Astrocyte (in vitro differentiated cells and primary cell): ENCODE measurements at regions not wholly inside any gene's neighbourhood (a gene's known extent, or its start where the extent isn't known, plus 50 kb on each side); places are given as distances from the start of the nearest gene placed in this dataset.

Experiments used
- DNase-seq: peaks from one replicate; pipeline ENCODE4 v3.0.0-alpha.2; 2010; ENCODE audit warnings: low read depth
- FAIRE-seq: peaks from 2 replicates; lab custom pipeline; 2011; peaks lifted over from hg19 to GRCh38; lab: Jason Lieb, UNC
- H2AFZ ChIP-seq: 2 replicates; pipeline ENCODE4 v1.6.0; 2012; ENCODE audit warnings: low read depth, low read length, inconsistent platforms
- H3K27ac ChIP-seq: 2 replicates; pipeline ENCODE4 v1.5.1; 2011; ENCODE audit warnings: low read depth, low read length, inconsistent platforms
- H3K27me3 ChIP-seq: 2 replicates; pipeline ENCODE4 v1.6.0; 2011; ENCODE audit warnings: low read length, inconsistent platforms; ENCODE audit not compliant: insufficient read depth
- H3K36me3 ChIP-seq: 2 replicates; pipeline ENCODE4 v1.5.1; 2011; ENCODE audit warnings: low read length, inconsistent platforms; ENCODE audit not compliant: insufficient read depth
- H3K4me1 ChIP-seq: 2 replicates; pipeline ENCODE4 v1.5.1; 2011; ENCODE audit warnings: low read length, inconsistent platforms; ENCODE audit not compliant: insufficient read depth
- H3K4me2 ChIP-seq: 2 replicates; pipeline ENCODE4 v1.6.0; 2012; ENCODE audit warnings: low read length, inconsistent platforms
- H3K4me3 ChIP-seq: 2 replicates; pipeline ENCODE4 v1.5.1; 2011; ENCODE audit warnings: low read depth, mild to moderate bottlenecking, low read length, inconsistent platforms; ENCODE audit not compliant: insufficient read depth
- H3K79me2 ChIP-seq: 2 replicates; pipeline ENCODE4 v1.6.0; 2012; ENCODE audit warnings: mild to moderate bottlenecking, low read length, inconsistent platforms; ENCODE audit not compliant: insufficient read depth
- H3K9ac ChIP-seq: 2 replicates; pipeline ENCODE4 v1.6.0; 2012; ENCODE audit warnings: mild to moderate bottlenecking, low read length, inconsistent platforms
- H3K9me3 ChIP-seq: 2 replicates; pipeline ENCODE4 v1.5.1; 2012; ENCODE audit warnings: low read depth, mild to moderate bottlenecking, low read length, inconsistent platforms; ENCODE audit not compliant: insufficient read depth
- H4K20me1 ChIP-seq: 2 replicates; pipeline ENCODE4 v1.6.0; 2012; ENCODE audit warnings: low read length, inconsistent platforms; ENCODE audit not compliant: insufficient read depth
- H3K27ac Mint-ChIP-seq: one replicate; pipeline ENCODE4 v1.8.0; 2021; ENCODE audit warnings: mild to moderate bottlenecking, mixed read lengths; ENCODE audit not compliant: unreplicated experiment
- H3K27me3 Mint-ChIP-seq: one replicate; pipeline ENCODE4 v1.8.0; 2021; ENCODE audit warnings: low read depth, mixed read lengths; ENCODE audit not compliant: unreplicated experiment
- H3K36me3 Mint-ChIP-seq: one replicate; pipeline ENCODE4 v1.8.0; 2021; ENCODE audit warnings: low read depth, mixed read lengths; ENCODE audit not compliant: unreplicated experiment
- H3K4me1 Mint-ChIP-seq: one replicate; pipeline ENCODE4 v1.8.0; 2021; ENCODE audit warnings: low read depth, mixed read lengths; ENCODE audit not compliant: unreplicated experiment
- H3K4me3 Mint-ChIP-seq: one replicate; pipeline ENCODE4 v1.8.0; 2021; ENCODE audit warnings: mild to moderate bottlenecking, moderate library complexity, mixed read lengths; ENCODE audit not compliant: unreplicated experiment
- H3K9me3 Mint-ChIP-seq: one replicate; pipeline ENCODE4 v1.8.0; 2021; ENCODE audit warnings: mild to moderate bottlenecking, mixed read lengths; ENCODE audit not compliant: unreplicated experiment
- EZH2 ChIP-seq: IDR thresholded peaks from 2 replicates; pipeline ENCODE4 v1.6.1; 2012; ENCODE audit warnings: mild to moderate bottlenecking, low read length, inconsistent platforms; ENCODE audit not compliant: insufficient read depth
- TF ChIP-seq, protein P1 (sequence below): IDR thresholded peaks from 2 replicates; pipeline ENCODE4 v1.5.1; 2011; ENCODE audit warnings: low read depth, mild to moderate bottlenecking, inconsistent platforms, low read length, moderate library complexity; ENCODE audit not compliant: insufficient read depth

DNA sequence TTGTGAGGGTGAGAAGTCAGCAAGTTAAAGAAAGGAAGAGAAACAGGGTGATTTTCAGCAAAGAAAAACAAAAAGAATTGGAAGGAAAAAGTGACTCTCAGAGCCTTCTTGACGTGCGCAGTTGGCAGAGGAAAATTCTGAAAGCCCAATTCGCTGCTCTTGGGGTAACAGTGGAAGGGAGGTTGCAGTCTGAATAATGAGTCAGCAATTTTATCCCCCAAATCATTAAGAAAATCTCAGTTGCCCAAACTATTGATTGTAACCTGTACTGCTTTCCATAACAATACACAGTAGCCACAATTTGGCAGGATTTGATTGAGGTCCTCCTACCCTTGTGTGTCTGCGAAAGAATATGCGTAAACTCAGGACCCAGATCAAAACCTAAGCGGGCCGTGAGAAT is 309.1 kb downstream of the EMP1 start:
- Histone ChIP-seq H4K20me1 (no peaks in the 10 kb centered on the region), H3K9ac (no peak overlapping the region), H3K4me2 (no peak overlapping the region), H3K27ac (no peak overlapping the region), H3K4me3 (no peak overlapping the region), H3K27me3 (no peaks in the 10 kb centered on the region), H3K4me1 (peaks cover 9% of the 10 kb centered on the region), H3K9me3 (no peaks in the 10 kb centered on the region), H2AFZ (no peak overlapping the region), H3K36me3 (no peaks in the 10 kb centered on the region), H3K79me2 (no peaks in the 10 kb centered on the region)
- Mint-ChIP-seq H3K36me3 (no peaks in the 10 kb centered on the region), H3K9me3 (no peaks in the 10 kb centered on the region), H3K27ac (no peak overlapping the region), H3K4me1 (peaks cover 7% of the 10 kb centered on the region), H3K27me3 (no peaks in the 10 kb centered on the region), H3K4me3 (no peak overlapping the region)
- DNase-seq (no peak), FAIRE-seq (no peak)
- TF ChIP-seq, protein P1, sequence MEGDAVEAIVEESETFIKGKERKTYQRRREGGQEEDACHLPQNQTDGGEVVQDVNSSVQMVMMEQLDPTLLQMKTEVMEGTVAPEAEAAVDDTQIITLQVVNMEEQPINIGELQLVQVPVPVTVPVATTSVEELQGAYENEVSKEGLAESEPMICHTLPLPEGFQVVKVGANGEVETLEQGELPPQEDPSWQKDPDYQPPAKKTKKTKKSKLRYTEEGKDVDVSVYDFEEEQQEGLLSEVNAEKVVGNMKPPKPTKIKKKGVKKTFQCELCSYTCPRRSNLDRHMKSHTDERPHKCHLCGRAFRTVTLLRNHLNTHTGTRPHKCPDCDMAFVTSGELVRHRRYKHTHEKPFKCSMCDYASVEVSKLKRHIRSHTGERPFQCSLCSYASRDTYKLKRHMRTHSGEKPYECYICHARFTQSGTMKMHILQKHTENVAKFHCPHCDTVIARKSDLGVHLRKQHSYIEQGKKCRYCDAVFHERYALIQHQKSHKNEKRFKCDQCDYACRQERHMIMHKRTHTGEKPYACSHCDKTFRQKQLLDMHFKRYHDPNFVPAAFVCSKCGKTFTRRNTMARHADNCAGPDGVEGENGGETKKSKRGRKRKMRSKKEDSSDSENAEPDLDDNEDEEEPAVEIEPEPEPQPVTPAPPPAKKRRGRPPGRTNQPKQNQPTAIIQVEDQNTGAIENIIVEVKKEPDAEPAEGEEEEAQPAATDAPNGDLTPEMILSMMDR, result no peak
- TF ChIP-seq EZH2, result no peak

DNA sequence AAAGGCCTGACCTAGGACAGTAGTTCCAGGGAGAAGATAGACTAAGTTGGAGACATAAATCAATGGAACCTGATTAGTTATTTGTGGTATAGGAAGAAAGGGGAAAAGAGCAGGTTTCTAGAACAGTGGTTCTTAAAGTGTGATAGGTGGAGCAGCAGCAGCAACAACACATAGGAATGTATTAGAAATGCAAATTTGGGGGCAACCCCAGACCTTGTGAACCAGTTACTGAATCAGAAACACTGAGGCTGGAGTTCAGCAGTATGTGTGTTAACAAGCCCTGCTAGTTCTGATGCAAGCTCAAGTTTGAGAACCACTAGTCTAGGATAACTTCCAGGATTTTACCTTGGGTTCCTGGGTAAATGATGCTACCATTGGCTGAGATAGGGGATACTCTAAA is 308.7 kb downstream of the EMP1 start:
- FAIRE-seq, result no peak
- H3K9me3 Mint-ChIP-seq, result no peaks in the 10 kb centered on the region
- H3K27ac ChIP-seq, result no peak overlapping the region

DNA sequence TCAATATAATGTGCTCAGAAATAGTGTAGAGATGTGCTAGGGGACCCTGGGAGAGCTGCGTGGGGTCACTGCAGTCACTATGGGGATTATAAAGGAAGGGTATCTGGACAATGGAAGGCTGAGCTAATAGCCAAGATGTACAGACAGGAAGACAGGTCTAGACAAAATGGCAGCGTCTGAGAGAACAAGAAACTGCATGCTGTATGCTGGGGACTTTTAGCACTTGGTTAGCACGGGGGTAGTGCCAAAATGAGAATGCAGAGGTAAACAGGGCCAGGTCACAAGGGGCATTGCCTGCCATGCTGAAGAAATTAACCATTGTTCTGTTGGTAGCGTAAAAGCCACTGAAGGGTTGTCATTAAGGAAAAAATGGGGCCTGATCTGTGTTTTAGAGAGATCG is 308.2 kb downstream of the EMP1 start:
- no peaks in the 10 kb centered on the region for H3K9me3 ChIP-seq
- no peaks in the 10 kb centered on the region for H3K79me2 ChIP-seq
- H4K20me1 ChIP-seq, result no peaks in the 10 kb centered on the region
- H3K27ac ChIP-seq, result no peak overlapping the region
- Mint-ChIP-seq H3K27me3 (no peaks in the 10 kb centered on the region), H3K4me1 (peaks cover 7% of the 10 kb centered on the region), H3K9me3 (no peaks in the 10 kb centered on the region), H3K27ac (no peak overlapping the region), H3K4me3 (no peak overlapping the region), H3K36me3 (no peaks in the 10 kb centered on the region)
- H3K4me1 ChIP-seq, result peaks cover 9% of the 10 kb centered on the region
- no peak overlapping the region for H3K4me3 ChIP-seq
- H3K36me3 ChIP-seq, result no peaks in the 10 kb centered on the region
- no peak for FAIRE-seq
- H3K27me3 ChIP-seq, result no peaks in the 10 kb centered on the region
- DNase-seq, result no peak
- no peak overlapping the region for H3K9ac ChIP-seq
- TF ChIP-seq, protein P1, result no peak
- no peak for TF ChIP-seq EZH2
- H2AFZ ChIP-seq, result no peak overlapping the region
- no peak overlapping the region for H3K4me2 ChIP-seq

More for the DNA sequence above, 308.7 kb downstream of the EMP1 start:
- Mint-ChIP-seq H3K36me3 (no peaks in the 10 kb centered on the region), H3K27ac (no peak overlapping the region), H3K4me1 (peaks cover 7% of the 10 kb centered on the region), H3K27me3 (no peaks in the 10 kb centered on the region), H3K4me3 (no peak overlapping the region)
- Histone ChIP-seq H3K27me3 (no peaks in the 10 kb centered on the region), H3K4me3 (no peak overlapping the region), H3K4me1 (peaks cover 9% of the 10 kb centered on the region), H3K79me2 (no peaks in the 10 kb centered on the region), H3K36me3 (no peaks in the 10 kb centered on the region), H3K9ac (no peak overlapping the region), H2AFZ (no peak overlapping the region), H4K20me1 (no peaks in the 10 kb centered on the region), H3K9me3 (no peaks in the 10 kb centered on the region), H3K4me2 (no peak overlapping the region)
- TF ChIP-seq EZH2, result no peak
- TF ChIP-seq, protein P1, result no peak
- DNase-seq, result no peak
